GM19372 (cell line): ENCODE measurements at regions not wholly inside any gene's neighbourhood (a gene's known extent, or its start where the extent isn't known, plus 50 kb on each side); places are given as distances from the start of the nearest gene placed in this dataset.
"Not testable (repeated sequence)": the region's sequence is repeated elsewhere in the genome, so short reads cannot be mapped to it uniquely, and the experiment has no call there.

Source experiments
- ATAC-seq: cut with Tn5 transposase; IDR thresholded peaks from one replicate; pipeline ENCODE4 v1.9.1; 2021; ENCODE audit warnings: mild to moderate bottlenecking, low read depth, moderate library complexity; ENCODE audit not compliant: unreplicated experiment

DNA sequence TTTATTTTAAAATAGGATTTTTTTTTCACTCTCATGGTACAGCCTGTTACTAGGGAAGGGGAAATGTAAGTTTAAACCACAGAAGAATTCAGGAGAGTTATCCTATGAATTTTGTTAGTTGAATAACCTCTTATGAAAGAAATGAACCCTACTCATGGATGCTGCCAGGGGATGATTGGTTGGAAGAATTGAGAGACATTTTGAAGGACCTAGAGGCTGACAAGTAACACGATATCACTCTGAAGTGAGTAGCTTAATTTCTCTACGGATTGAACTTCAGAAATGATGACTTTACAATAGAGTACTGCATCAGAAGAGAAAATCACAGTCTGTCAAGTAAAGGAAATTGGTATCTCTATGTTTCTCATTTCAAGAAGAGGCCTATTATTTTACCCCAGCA lies 1346.2 kb downstream of the SUCLG1 start:
- no peak for ATAC-seq

GRCh38 chr2:83109284-83109683 lies 1349.8 kb downstream of the SUCLG1 start:
- no peak for ATAC-seq

GRCh38 chr2:83106853-83107252 lies 1352.2 kb downstream of the SUCLG1 start:
- ATAC-seq = no peak

DNA sequence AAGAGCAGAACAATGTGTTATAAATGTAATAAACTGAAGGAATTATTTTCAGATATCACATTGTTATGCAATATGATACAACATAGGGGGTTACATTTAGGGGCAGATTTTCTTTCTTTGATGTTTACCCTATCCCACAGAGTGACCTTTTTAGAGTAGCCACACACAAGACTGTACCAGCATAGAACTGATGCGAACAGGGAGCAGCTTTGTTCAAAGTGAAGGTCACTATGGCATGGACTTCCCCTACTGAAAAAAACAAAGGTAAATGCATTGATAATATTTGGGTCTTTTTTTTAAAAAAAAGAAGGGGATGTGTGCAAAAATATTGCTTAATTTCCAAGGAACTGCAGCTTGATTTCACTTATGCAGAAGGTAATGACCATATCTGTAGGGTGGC lies 1354.9 kb downstream of the SUCLG1 start:
- no peak for ATAC-seq

GRCh38 chr2:83103613-83104012 lies 1355.5 kb downstream of the SUCLG1 start:
- ATAC-seq = no peak

DNA sequence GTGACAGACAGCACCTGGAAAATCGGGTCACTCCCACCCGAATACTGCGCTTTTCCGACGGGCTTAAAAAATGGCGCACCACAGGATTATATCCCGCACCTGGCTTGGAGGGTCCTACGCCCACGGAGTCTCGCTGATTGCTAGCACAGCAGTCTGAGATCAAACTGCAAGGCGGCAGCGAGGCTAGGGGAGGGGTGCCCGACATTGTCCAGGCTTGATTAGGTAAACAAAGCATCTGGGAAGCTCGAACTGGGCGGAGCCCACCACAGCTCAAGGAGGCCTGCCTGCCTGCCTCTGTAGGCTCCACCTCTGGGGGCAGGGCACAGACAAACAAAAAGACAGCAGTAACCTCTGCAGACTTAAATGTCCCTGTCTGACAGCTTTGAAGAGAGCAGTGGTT lies 1370.0 kb downstream of the SUCLG1 start:
- not testable (repeated sequence) for ATAC-seq

DNA sequence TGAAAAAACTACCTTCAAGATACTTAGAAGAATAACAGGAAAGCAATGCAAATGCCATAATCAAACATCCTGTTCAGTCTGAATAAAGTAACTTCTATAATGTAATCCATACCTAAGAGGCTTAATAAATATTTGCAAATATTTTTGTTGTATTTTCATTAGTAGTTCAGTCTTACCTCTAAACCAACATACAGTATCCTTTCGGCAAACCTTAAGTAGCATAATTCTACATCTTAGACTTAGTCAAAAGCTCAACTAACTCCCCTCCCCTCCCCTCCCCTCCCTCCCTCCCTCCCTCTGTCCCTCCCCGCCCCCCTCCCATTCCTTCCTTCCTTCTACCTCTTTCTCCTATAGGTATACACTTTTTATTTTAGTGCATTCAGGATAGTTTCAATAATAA lies 1373.2 kb downstream of the SUCLG1 start:
- ATAC-seq = no peak

DNA sequence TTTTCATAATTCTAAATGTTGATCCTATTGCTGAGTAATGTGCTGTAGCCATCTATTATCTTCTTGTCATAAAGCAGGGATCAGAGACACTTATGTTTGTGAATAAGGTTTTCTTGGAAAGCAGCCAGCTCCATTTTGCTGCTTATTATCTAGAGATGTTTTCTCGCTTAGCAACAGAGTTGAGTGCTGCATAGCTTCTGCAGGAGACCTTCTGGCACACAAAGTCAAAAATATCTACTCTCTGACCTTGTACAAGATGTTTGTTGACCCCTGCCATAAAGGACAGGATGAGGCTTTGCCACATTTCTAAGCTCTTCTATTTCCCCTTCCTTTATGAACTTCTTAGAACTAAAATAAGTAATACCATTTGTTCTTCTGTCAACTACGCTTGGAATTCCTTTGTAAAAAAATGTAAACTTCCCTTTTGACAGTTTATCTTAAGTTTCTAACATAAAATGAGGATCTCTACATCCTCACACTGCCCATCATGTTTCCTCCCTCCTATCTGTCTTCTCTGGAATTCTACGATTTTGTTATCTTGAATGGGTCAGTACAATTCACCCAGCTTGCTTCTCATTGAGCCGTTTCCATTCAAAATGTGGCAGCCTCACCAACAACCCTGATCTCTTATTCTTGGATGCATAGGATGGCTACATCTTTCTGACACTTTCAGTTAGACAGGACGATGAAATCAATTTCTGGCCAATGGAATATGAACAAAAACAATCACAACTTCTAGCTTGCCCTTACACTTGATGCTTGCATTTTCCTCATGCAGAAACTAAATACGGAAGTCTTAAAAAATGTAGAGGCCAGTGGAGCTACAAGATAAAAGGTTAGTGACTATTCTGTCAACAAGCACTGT lies 1377.0 kb downstream of the SUCLG1 start:
- no peak for ATAC-seq

DNA sequence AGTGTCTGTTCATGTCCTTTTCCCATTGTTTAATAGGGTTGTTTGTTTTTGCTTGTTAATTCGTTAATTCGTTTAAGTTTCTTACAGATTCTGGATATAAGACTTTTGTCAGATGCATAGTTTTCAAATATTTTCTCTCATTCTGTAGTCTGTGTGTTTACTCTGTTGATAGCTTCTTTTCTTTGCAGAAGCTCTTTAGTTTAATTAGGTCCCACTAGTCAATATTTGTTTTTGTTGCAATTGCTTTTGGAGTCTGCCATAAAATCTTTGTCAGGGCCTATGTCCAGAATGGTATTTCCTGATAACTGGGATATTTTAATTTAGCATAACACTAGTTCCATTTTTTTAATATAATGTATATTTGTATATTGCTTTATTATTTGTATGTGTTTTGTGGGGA lies 1380.1 kb downstream of the SUCLG1 start:
- no peak for ATAC-seq

- no peak for ATAC-seq
Observed at GRCh38 chr2:83072767-83073166, 1386.3 kb downstream of the SUCLG1 start.

GRCh38 chr2:83071914-83072313 lies 1387.2 kb downstream of the SUCLG1 start:
- ATAC-seq = no peak

- ATAC-seq = no peak
Observed at GRCh38 chr2:83071352-83071751, 1387.7 kb downstream of the SUCLG1 start.

GRCh38 chr2:83069724-83070123 lies 1389.4 kb downstream of the SUCLG1 start:
- no peak for ATAC-seq

DNA sequence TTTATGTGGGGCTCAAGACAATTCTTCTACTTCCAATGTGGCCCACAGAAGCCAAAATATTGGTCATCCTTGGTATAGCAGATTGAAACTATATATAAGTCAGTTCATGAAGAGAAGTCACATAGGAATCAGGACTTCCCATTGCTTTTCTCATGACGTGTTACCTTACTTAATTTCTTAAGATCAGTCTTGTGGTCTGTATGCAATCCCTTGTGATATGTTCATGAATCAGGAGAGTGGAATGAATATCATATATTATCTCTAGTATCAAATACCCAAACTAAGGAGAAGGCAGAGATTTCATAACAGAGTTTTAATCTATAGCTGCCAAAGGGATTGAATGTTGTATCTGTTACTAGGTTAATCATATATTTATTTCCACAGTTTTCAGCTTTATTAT lies 1390.4 kb downstream of the SUCLG1 start:
- no peak for ATAC-seq

GRCh38 chr2:83067947-83068346 lies 1391.1 kb downstream of the SUCLG1 start:
- no peak for ATAC-seq

- no peak for ATAC-seq
Observed at GRCh38 chr2:83063933-83064332, 1395.1 kb downstream of the SUCLG1 start.

GRCh38 chr2:83063511-83063910 lies 1395.6 kb downstream of the SUCLG1 start:
- no peak for ATAC-seq

DNA sequence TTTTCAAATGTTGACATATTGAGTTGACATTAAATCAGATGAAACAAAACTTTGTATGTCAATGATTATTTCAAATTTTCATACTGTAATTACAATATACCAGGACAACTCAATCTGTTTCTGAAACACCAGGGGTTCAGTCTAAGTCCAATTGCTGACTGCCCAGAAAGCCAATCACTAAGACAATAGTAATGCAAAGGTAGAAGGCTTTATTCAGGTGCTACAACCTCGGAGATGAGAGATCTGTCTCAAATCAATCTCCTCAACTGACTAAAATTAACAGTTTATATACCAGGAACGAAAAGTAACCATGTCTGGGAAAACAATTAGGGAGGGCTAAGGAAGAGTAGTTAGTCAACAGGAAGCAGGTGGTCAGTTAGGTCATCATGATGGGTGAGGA lies 1400.4 kb downstream of the SUCLG1 start:
- no peak for ATAC-seq

DNA sequence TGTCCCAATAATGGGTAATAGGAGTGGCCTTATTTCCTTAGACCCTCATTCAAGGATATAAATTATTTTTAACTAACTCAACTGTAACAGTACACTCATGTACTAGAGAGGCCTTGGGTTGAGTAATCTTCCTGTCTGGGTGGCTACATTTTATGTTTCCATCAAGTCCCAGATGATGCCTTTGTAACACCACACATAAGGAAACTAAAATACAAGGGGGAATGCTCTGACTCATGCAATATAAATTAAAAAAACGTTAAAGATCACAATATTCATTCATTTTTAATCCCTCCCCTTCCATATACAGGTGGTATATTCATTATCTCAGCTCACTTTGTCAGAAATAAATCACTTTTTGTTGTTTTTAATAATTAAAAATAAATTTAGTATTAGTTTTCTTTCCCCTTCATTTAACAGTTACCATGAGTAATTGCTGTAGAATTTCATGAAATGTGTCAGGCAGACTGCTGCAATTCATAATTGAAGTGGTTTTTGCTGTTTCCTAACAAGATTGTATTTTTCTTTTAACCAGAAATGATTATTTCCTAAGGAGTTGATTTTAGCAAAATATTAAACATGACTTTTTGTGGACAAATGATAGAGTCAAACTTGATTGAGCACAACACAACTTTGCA lies 1403.6 kb downstream of the SUCLG1 start:
- ATAC-seq = no peak

DNA sequence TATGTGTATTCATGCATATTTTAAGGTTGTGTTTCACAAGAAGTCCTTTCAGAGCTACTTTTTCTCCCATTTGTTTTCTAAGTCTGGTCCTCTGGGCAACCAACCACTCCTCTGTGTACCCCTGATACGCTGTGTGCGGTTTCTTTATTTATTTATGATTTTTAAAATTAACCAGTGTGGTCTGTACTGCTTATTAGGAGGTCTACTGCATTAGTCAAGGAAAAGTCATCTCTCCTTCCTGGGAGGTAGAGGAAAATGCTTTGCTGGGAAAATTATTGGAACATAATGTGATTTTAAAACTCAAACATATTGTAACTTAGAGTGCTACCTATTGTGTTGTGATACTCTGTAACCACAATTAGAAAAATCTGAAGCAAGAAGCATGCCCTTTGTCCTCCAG lies 1404.3 kb downstream of the SUCLG1 start:
- ATAC-seq = no peak

DNA sequence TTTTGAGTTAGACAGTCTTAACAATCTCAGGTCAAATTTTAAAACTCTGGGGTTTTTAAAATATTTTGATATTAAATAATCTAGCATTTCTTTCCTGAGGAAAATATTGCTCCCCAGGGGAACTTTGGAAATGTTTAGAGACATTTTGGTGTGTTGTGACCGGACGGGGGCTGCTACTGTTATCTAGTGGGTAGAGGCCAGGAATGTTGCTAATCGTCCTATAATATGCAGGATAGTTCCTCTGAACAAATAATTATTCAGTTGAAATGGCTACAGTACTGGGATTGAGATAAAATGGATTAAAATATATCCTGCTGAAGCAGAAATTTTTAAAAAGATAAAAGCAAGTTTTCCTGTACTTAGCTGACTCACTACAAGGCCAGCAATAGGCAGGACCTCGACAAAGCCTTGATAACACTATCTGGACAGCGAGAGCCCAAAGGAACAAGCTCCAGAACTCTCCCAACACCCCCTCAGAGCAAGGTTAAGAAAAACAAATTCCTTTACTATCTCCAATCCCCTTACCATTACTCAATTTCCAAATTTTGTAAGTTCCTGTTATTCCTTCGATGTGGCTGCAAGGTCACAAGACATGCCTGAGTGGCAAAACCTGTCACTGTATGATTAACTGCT lies 1407.4 kb downstream of the SUCLG1 start:
- no peak for ATAC-seq

DNA sequence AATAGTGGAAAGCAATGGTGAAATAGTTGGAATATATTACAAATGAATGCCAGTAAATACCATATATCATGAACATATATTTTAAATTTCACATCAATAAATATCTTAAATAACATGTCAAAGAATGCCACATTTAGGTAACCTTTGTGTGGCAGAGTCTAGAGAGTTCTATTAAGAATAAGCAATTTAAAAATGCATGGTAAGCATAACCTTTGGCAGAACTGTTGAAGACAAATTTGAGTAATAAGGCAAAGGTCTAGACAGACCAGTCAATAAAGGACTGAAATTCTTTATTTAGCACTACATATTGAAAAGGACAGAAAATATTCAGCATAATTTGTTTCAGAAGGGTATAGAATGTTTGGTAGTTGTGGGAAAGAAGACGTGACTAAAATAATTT lies 1417.0 kb downstream of the SUCLG1 start:
- ATAC-seq = no peak
